ENCODE measurements at regions not wholly inside any gene's neighbourhood (a gene's known extent, or its start where the extent isn't known, plus 50 kb on each side); places are given as distances from the start of the nearest gene placed in this dataset.
A peak's percentile ranks its signal among the peaks of the same experiment; 100 is the strongest.

DNA sequence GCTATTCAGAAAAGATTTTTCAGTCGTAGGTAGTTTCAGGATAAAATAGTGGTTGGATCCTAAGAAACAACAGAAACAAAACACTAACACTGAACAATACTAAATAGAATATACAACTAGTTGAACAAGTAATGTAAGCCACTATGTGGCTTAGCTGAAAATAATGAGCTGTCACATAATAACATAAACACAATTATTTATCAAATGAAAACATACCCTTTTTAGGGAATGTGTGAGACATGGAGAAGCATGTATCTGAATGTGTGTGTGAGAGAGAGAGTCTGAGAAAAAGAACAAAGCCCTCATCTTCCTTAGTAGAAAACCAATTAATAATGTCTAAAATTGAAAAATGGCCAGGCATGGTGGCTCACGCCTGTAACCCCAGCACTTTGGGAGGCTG, 122.6 kb upstream of the LOC128125822 start:
- TF ChIP-seq, protein P1, sequence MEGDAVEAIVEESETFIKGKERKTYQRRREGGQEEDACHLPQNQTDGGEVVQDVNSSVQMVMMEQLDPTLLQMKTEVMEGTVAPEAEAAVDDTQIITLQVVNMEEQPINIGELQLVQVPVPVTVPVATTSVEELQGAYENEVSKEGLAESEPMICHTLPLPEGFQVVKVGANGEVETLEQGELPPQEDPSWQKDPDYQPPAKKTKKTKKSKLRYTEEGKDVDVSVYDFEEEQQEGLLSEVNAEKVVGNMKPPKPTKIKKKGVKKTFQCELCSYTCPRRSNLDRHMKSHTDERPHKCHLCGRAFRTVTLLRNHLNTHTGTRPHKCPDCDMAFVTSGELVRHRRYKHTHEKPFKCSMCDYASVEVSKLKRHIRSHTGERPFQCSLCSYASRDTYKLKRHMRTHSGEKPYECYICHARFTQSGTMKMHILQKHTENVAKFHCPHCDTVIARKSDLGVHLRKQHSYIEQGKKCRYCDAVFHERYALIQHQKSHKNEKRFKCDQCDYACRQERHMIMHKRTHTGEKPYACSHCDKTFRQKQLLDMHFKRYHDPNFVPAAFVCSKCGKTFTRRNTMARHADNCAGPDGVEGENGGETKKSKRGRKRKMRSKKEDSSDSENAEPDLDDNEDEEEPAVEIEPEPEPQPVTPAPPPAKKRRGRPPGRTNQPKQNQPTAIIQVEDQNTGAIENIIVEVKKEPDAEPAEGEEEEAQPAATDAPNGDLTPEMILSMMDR (conservative IDR thresholded peaks at IDR 0.05 in 1 of 2, IDR thresholded peaks at IDR 0.05 in 1 of 2; ENCODE audit: low read depth in 1 of 2, low read length in 2 of 2), result no peak
- no peak for TF ChIP-seq EZH2 (IDR thresholded peaks at IDR 0.05; ENCODE audit: low read length, missing control alignments)
- Histone ChIP-seq H3K79me2 (ENCODE audit: control insufficient read depth, insufficient read depth, low read length) (no peaks in the 10 kb centered on the region), H3K9ac (ENCODE audit: insufficient read depth, low read length) (no peak overlapping the region), H4K20me1 (ENCODE audit: control insufficient read depth, extremely low read depth, insufficient read depth, low read length) (no peaks in the 10 kb centered on the region), H3K4me2 (ENCODE audit: extremely low read depth, insufficient read depth, low read length) (no peak overlapping the region), H3K9me3 (ENCODE audit: control insufficient read depth, insufficient read depth, low read depth, low read length) (no peaks in the 10 kb centered on the region), H3K4me1 (ENCODE audit: control insufficient read depth, extremely low read depth, insufficient read depth, low read length) (no peaks in the 10 kb centered on the region), H3K4me3 (replicated peaks in 1 of 4; ENCODE audit: control extremely low read depth in 1 of 4, insufficient read depth in 1 of 4, low read depth in 3 of 4, low read length in 4 of 4) (no peak overlapping the region), H2AFZ (ENCODE audit: low read length) (no peak overlapping the region), H3K36me3 (ENCODE audit: control insufficient read depth, insufficient read depth, low read length) (no peaks in the 10 kb centered on the region), H3K27ac (ENCODE audit: insufficient read depth, low read length) (no peak overlapping the region), H3K27me3 (ENCODE audit: control insufficient read depth, insufficient read depth, low read length) (no peaks in the 10 kb centered on the region)
- peak in 1 of 2 donors; percentile 1 for DNase-seq (ENCODE audit: low read depth in 2 of 2)

DNA sequence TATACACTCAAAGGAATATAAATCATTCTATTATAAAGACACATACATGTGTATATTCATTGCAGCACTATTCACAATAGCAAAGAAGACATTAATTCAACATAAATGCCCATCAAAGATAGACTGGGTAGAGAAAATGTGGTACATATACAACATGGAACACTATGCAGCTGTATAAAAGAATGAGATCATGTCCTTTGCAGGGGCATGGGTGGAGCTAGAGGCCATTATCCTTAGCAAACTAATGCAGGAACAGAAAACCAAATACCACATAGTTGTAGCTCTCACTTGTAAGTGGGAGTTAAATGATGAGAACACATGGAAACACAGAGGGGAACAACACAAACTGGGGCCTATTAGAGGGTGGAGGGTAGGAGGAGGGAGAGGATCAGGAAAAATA, 121.0 kb upstream of the LOC128125822 start:
- H3K27me3 ChIP-seq (ENCODE audit: control insufficient read depth, insufficient read depth, low read length), result no peaks in the 10 kb centered on the region
- H3K4me3 ChIP-seq (replicated peaks in 1 of 4; ENCODE audit: control extremely low read depth in 1 of 4, insufficient read depth in 1 of 4, low read depth in 3 of 4, low read length in 4 of 4), result no peak overlapping the region
- H4K20me1 ChIP-seq (ENCODE audit: control insufficient read depth, extremely low read depth, insufficient read depth, low read length), result no peaks in the 10 kb centered on the region
- no peak for DNase-seq (ENCODE audit: low read depth in 2 of 2)
- H3K79me2 ChIP-seq (ENCODE audit: control insufficient read depth, insufficient read depth, low read length), result no peaks in the 10 kb centered on the region
- no peak overlapping the region for H3K27ac ChIP-seq (ENCODE audit: insufficient read depth, low read length)
- no peak overlapping the region for H3K4me2 ChIP-seq (ENCODE audit: extremely low read depth, insufficient read depth, low read length)
- H2AFZ ChIP-seq (ENCODE audit: low read length), result no peak overlapping the region
- no peaks in the 10 kb centered on the region for H3K9me3 ChIP-seq (ENCODE audit: control insufficient read depth, insufficient read depth, low read depth, low read length)
- H3K36me3 ChIP-seq (ENCODE audit: control insufficient read depth, insufficient read depth, low read length), result no peaks in the 10 kb centered on the region
- no peak overlapping the region for H3K9ac ChIP-seq (ENCODE audit: insufficient read depth, low read length)
- H3K4me1 ChIP-seq (ENCODE audit: control insufficient read depth, extremely low read depth, insufficient read depth, low read length), result no peaks in the 10 kb centered on the region
- TF ChIP-seq, protein P1 (conservative IDR thresholded peaks at IDR 0.05 in 1 of 2, IDR thresholded peaks at IDR 0.05 in 1 of 2; ENCODE audit: low read depth in 1 of 2, low read length in 2 of 2), result no peak
- TF ChIP-seq EZH2 (IDR thresholded peaks at IDR 0.05; ENCODE audit: low read length, missing control alignments), result no peak

DNA sequence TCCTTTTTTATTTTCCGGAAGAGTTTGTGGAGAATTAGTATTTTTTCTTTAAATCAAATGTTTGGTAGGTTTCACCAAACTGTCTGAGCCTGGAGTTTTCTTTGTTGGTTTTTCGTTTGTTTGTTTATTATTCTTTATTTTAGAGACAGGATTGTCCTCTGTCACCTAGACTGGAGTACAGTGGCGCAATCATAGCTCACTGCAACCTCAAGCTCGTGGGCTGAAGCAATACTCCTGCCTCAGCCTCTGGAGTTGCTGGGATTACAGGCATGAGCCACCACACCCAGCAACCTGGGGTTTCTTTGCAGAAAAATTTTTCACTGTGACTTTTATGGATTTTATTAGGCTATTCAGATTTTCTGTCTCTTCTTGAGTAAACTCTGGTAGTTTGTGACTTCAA, 120.2 kb upstream of the LOC128125822 start:
- Histone ChIP-seq H3K79me2 (ENCODE audit: control insufficient read depth, insufficient read depth, low read length) (no peaks in the 10 kb centered on the region), H3K9me3 (ENCODE audit: control insufficient read depth, insufficient read depth, low read depth, low read length) (no peaks in the 10 kb centered on the region), H3K36me3 (ENCODE audit: control insufficient read depth, insufficient read depth, low read length) (no peaks in the 10 kb centered on the region), H3K27me3 (ENCODE audit: control insufficient read depth, insufficient read depth, low read length) (no peaks in the 10 kb centered on the region), H3K4me2 (ENCODE audit: extremely low read depth, insufficient read depth, low read length) (no peak overlapping the region), H2AFZ (ENCODE audit: low read length) (no peak overlapping the region), H3K27ac (ENCODE audit: insufficient read depth, low read length) (no peak overlapping the region), H3K9ac (ENCODE audit: insufficient read depth, low read length) (no peak overlapping the region), H3K4me3 (replicated peaks in 1 of 4; ENCODE audit: control extremely low read depth in 1 of 4, insufficient read depth in 1 of 4, low read depth in 3 of 4, low read length in 4 of 4) (no peak overlapping the region), H4K20me1 (ENCODE audit: control insufficient read depth, extremely low read depth, insufficient read depth, low read length) (no peaks in the 10 kb centered on the region), H3K4me1 (ENCODE audit: control insufficient read depth, extremely low read depth, insufficient read depth, low read length) (no peaks in the 10 kb centered on the region)
- DNase-seq (ENCODE audit: low read depth in 2 of 2), result no peak
- TF ChIP-seq, protein P1 (conservative IDR thresholded peaks at IDR 0.05 in 1 of 2, IDR thresholded peaks at IDR 0.05 in 1 of 2; ENCODE audit: low read depth in 1 of 2, low read length in 2 of 2), result no peak
- no peak for TF ChIP-seq EZH2 (IDR thresholded peaks at IDR 0.05; ENCODE audit: low read length, missing control alignments)
